Endothelial cell of umbilical vein (primary cell): ENCODE measurements at regions not wholly inside any gene's neighbourhood (a gene's known extent, or its start where the extent isn't known, plus 50 kb on each side); places are given as distances from the start of the nearest gene placed in this dataset.

Experiments used
- BruUV-seq: library from RNA; stranded (reverse); fragments of 400-500 nt; replicated peaks from 2 replicates; lab custom pipeline; 2021; lab: Mats Ljungman, UMichigan
- CTCF ChIA-PET: fragments of 300-600, 350-600 bp; sonication (Branson Sonifier 250); formaldehyde crosslinking; loops from one replicate; lab custom pipeline; 2021; ENCODE audit warnings: antibody characterized with exemption, inconsistent platforms; lab: Charles Lee
- POLR2A ChIA-PET: fragments of 300-600, 350-600 bp; sonication (Branson Sonifier 250); formaldehyde crosslinking; loops from one replicate; lab custom pipeline; 2021; ENCODE audit warnings: antibody characterized with exemption, inconsistent platforms; lab: Charles Lee
- DNase-seq: peaks from one replicate; pipeline ENCODE4 v3.0.0-alpha.2; 2011; ENCODE audit warnings: low read depth, low spot score
- FAIRE-seq: peaks from 2 replicates; lab custom pipeline; 2011; peaks lifted over from hg19 to GRCh38; lab: Jason Lieb, UNC
- H2AFZ ChIP-seq: 2 replicates; pipeline ENCODE4 v1.6.0; 2012; ENCODE audit warnings: low read depth, low read length, control low read depth, inconsistent platforms
- H3K27ac ChIP-seq: 2 replicates; pipeline ENCODE4 v1.5.1; 2011; ENCODE audit warnings: low read depth, mild to moderate bottlenecking, control low read depth, low read length, moderate library complexity; ENCODE audit not compliant: insufficient read depth
- H3K27me3 ChIP-seq, 2 experiments: 2 replicates each; pipeline versions ENCODE4 v1.6.0 to v1.6.1; 2011; ENCODE audit warnings: low read length in 2 of 2, mixed read lengths in 1 of 2; ENCODE audit not compliant: control insufficient read depth in 2 of 2, insufficient read depth in 2 of 2
- H3K36me3 ChIP-seq, 2 experiments: 2 replicates in 1 of 2; 3 replicates in 1 of 2; pipeline ENCODE4 v1.5.1; 2011; ENCODE audit warnings: low read length in 2 of 2, mild to moderate bottlenecking in 1 of 2, moderate library complexity in 1 of 2; ENCODE audit not compliant: control insufficient read depth in 2 of 2, insufficient read depth in 2 of 2; ENCODE audit errors: extremely low read depth in 1 of 2
- H3K4me1 ChIP-seq: 3 replicates; pipeline ENCODE4 v1.5.1; 2011; ENCODE audit warnings: mild to moderate bottlenecking, low read length; ENCODE audit not compliant: control insufficient read depth, insufficient read depth; ENCODE audit errors: extremely low read depth
- H3K4me2 ChIP-seq: 2 replicates; pipeline ENCODE4 v1.6.1; 2011; ENCODE audit warnings: low read length, control low read depth, mixed read lengths; ENCODE audit not compliant: insufficient read depth
- H3K4me3 ChIP-seq, 3 experiments: fragments of 200-600 bp in 1 of 3; sonication (generic), shearing (Covaris generic) in 1 of 3; replicated peaks in 1 of 3; 2 replicates each; pipeline ENCODE4 v1.5.1; 2011 to 2016; ENCODE audit warnings: control low read depth in 3 of 3, low read length in 3 of 3, mild to moderate bottlenecking in 2 of 3, inconsistent platforms in 1 of 3, low read depth in 1 of 3, moderate library complexity in 1 of 3; ENCODE audit not compliant: insufficient read depth in 1 of 3
- H3K79me2 ChIP-seq: 2 replicates; pipeline ENCODE4 v1.6.0; 2012; ENCODE audit warnings: low read length, inconsistent platforms; ENCODE audit not compliant: control insufficient read depth, insufficient read depth
- H3K9ac ChIP-seq: replicated peaks from 2 replicates; pipeline ENCODE3; 2011; ENCODE audit warnings: low read length, control low read depth; ENCODE audit not compliant: insufficient read depth; ENCODE audit errors: extremely low read depth
- H3K9me1 ChIP-seq: replicated peaks from 3 replicates; pipeline ENCODE4 v1.6.0; 2011; ENCODE audit warnings: mild to moderate bottlenecking, low read length; ENCODE audit not compliant: control insufficient read depth, insufficient read depth; ENCODE audit errors: extremely low read depth
- H3K9me3 ChIP-seq: replicated peaks from 2 replicates; pipeline ENCODE4 v1.5.1; 2012; ENCODE audit warnings: low read length, inconsistent platforms; ENCODE audit not compliant: control insufficient read depth, insufficient read depth
- H4K20me1 ChIP-seq: replicated peaks from 2 replicates; pipeline ENCODE3; 2011; ENCODE audit warnings: mild to moderate bottlenecking, low read length; ENCODE audit not compliant: control insufficient read depth, insufficient read depth; ENCODE audit errors: extremely low read depth
- CTCF ChIP-seq, 2 donors: IDR thresholded peaks; 1 replicate in 1 of 2; 2 replicates in 1 of 2; pipeline ENCODE4 v1.5.1; 2011; ENCODE audit warnings: low read length in 2 of 2, mild to moderate bottlenecking in 2 of 2, moderate library complexity in 2 of 2, control low read depth in 1 of 2, inconsistent platforms in 1 of 2, low read depth in 1 of 2; ENCODE audit not compliant: insufficient read depth in 1 of 2; ENCODE audit errors: extremely low read depth in 1 of 2
- EZH2 ChIP-seq: IDR thresholded peaks from 2 replicates; pipeline ENCODE4 v1.6.1; 2012; ENCODE audit warnings: borderline replicate concordance, low read depth, mild to moderate bottlenecking, moderate library complexity, low read length, inconsistent platforms; ENCODE audit not compliant: severe bottlenecking
- FOS ChIP-seq: IDR thresholded peaks from 2 replicates; pipeline ENCODE4 v1.6.1; 2011; ENCODE audit warnings: mild to moderate bottlenecking, low read length, moderate library complexity, borderline replicate concordance; ENCODE audit not compliant: insufficient read depth
- GATA2 ChIP-seq: IDR thresholded peaks from 2 replicates; pipeline ENCODE4 v1.7.0; 2011; ENCODE audit warnings: low read depth, mild to moderate bottlenecking, moderate library complexity, mixed read lengths, low read length; ENCODE audit not compliant: insufficient read length, insufficient read depth
- JUN ChIP-seq: IDR thresholded peaks from 2 replicates; pipeline ENCODE4 v1.6.1; 2011; ENCODE audit warnings: borderline replicate concordance, low read depth; ENCODE audit not compliant: insufficient read length, insufficient read depth
- MYC ChIP-seq: IDR thresholded peaks from one replicate; pipeline ENCODE4 v1.6.1; 2011; ENCODE audit warnings: mild to moderate bottlenecking, low read depth, low read length
- POLR2A ChIP-seq: IDR thresholded peaks from 2 replicates; pipeline ENCODE4 v1.6.1; 2012; ENCODE audit warnings: low read depth, mild to moderate bottlenecking, control low read depth, low read length
- POLR2AphosphoS5 ChIP-seq: IDR thresholded peaks from 2 replicates; pipeline ENCODE4 v1.6.1; 2012; ENCODE audit warnings: low read depth, mild to moderate bottlenecking, control low read depth, low read length, moderate library complexity; ENCODE audit not compliant: insufficient read depth
- dilution Hi-C: fragments of 300-500 bp; cut with MboI; formaldehyde crosslinking; loops from one replicate; pipeline ENCODE4 v1.15.0; 2019; ENCODE audit warnings: low sequenced_read_pairs; ENCODE audit not compliant: extremely low pct_ligation_motif_present
- intact Hi-C: fragments of 100-400 bp; cut with micrococcal nuclease; formaldehyde crosslinking; loops from one replicate; pipeline ENCODE4 v1.10.0; 2022
- TF ChIP-seq, protein P1 (sequence below): IDR thresholded peaks from 2 replicates; pipeline ENCODE4 v1.6.1; 2011; ENCODE audit not compliant: insufficient read depth, insufficient read length

DNA sequence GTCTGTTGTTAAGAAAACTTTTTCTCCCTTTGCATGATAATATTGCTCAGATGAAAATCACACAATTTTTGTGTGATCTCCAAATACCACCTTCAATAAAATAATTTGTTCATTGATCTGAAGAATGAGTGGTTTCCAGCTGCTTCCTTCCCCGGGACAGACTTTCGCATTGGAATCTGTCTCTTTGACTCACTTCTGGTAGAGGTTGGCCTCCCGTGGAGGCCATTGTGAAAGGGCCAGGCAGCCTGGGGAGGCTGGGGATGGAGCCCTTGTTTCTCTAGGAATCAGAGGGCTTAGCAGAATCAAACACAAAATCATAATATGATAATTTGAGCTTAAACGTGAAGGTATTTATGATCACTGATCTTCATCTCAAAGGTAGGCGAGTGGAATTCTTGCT, 135.0 kb upstream of the ZNF536 start:
- intact Hi-C loops (no loop called here), dilution Hi-C loops (no loop called here)
- Histone ChIP-seq H3K9me1 (no peaks in the 10 kb centered on the region), H3K36me3 (no peaks in the 10 kb centered on the region), H2AFZ (no peak overlapping the region), H3K79me2 (no peaks in the 10 kb centered on the region), H3K4me1 (no peaks in the 10 kb centered on the region), H3K27me3 (no peaks in the 10 kb centered on the region), H3K9me3 (no peaks in the 10 kb centered on the region), H3K27ac (no peak overlapping the region), H4K20me1 (no peaks in the 10 kb centered on the region), H3K4me3 (no peak overlapping the region), H3K9ac (no peak overlapping the region), H3K4me2 (no peak overlapping the region)
- BruUV-seq: no TSS peak
- no peak for FAIRE-seq
- CTCF ChIA-PET: no interaction called here
- POLR2A ChIA-PET: no interaction called here
- TF ChIP-seq FOS (no peak), POLR2AphosphoS5 (no peak), POLR2A (no peak), GATA2 (no peak), JUN (no peak)
- TF ChIP-seq, protein P1, sequence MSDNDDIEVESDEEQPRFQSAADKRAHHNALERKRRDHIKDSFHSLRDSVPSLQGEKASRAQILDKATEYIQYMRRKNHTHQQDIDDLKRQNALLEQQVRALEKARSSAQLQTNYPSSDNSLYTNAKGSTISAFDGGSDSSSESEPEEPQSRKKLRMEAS: no peak
- DNase-seq: no peak

DNA sequence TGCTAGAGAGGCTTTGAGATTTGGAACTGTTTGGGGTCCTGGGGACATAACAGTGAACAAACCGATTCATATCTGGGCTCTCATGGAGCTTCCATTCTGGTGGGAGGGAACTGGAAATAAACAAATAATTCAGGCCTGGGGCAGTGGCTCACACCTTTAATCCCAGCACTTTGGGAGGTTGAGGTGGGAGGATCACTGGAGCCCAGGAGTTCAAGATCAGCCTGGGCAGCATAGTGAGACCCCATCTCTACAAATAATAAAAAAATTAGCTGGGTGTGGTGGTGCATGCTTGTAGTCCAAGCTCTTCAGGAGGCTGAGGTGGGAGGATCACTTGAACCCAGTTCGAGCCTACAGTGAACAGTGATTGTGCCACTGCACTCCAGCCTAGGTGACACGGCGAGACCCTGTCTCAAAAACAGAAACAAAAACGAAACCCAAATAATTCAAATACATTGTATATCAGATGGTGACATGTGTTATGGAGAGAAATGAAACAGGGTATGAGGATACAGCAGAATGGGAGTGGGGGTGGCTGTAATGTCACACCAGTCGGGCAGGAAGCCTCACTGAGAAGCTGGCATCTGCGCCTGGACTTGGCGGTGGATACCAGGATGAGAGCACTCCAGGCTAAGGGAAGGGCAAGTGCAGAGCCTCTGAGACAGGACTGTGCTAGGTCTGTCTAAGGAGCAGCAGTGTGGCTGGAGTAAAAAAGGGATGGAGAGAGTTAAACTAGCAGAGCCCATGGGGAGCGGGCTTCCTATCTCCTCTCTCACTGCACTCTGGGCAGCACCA, 131.1 kb upstream of the ZNF536 start:
- dilution Hi-C loops: no loop called here
- intact Hi-C loops: no loop called here
- ChIA-PET CTCF (no interaction called here), POLR2A (no interaction called here)
- no TSS peak for BruUV-seq
- DNase-seq (no peak), FAIRE-seq (no peak)
- TF ChIP-seq POLR2A (no peak), POLR2AphosphoS5 (no peak), CTCF (IDR thresholded peaks at IDR 0.05; ENCODE audit: extremely low read depth in 1 of 2, insufficient read depth in 1 of 2, low read depth in 1 of 2, low read length in 2 of 2) (no peak), EZH2 (no peak), MYC (no peak), JUN (no peak), FOS (no peak), GATA2 (no peak)
- TF ChIP-seq, protein P1: no peak
- Histone ChIP-seq H3K9me1 (no peaks in the 10 kb centered on the region), H3K9ac (no peak overlapping the region), H3K27me3 (no peaks in the 10 kb centered on the region), H3K4me2 (no peak overlapping the region), H3K9me3 (no peaks in the 10 kb centered on the region), H3K27ac (no peak overlapping the region), H2AFZ (no peak overlapping the region), H3K79me2 (no peaks in the 10 kb centered on the region), H3K36me3 (no peaks in the 10 kb centered on the region), H4K20me1 (no peaks in the 10 kb centered on the region), H3K4me1 (no peaks in the 10 kb centered on the region), H3K4me3 (no peak overlapping the region)
